GM10266 (cell line): ENCODE measurements at regions not wholly inside any gene's neighbourhood (a gene's known extent, or its start where the extent isn't known, plus 50 kb on each side); places are given as distances from the start of the nearest gene placed in this dataset.
"Not testable (repeated sequence)": the region's sequence is repeated elsewhere in the genome, so short reads cannot be mapped to it uniquely, and the experiment has no call there.

Source experiments
- DNase-seq: peaks from one replicate; pipeline ENCODE4 v3.0.0; 2012; ENCODE audit errors: extremely low spot score
- CTCF ChIP-seq: IDR thresholded peaks from 2 replicates; pipeline ENCODE4 v1.5.1; 2012; ENCODE audit warnings: mild to moderate bottlenecking, low read depth; ENCODE audit not compliant: control insufficient read depth, insufficient read depth; ENCODE audit errors: missing control alignments

- no peak for TF ChIP-seq CTCF
- DNase-seq, result no peak
These were observed 59.3 kb upstream of the MRTFB start for GRCh38 chr16:14011846-14012245.

DNA sequence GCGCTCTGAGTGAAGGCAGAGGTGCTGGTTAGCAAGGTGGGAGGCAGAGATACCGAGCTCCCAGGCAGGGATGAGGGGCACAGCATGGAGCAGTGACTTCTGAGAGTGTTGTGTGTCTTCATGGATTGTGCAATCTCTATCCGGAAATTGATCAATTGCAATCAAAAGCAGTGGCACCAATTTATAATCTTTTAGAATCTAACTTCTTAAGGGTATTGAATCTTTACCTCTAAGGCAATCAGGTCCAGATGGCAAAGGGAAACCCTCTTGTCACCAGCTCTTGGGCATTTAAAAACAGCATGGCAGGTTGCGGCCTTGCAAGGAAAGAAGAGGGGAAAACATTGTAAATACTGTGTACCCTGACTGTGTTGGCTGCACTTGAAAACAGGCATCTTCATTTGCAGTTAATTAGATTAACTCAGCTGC is 58.0 kb upstream of the MRTFB start:
- TF ChIP-seq CTCF, result no peak
- no peak for DNase-seq

GRCh38 chr16:14013571-14014283 is 57.4 kb upstream of the MRTFB start:
- TF ChIP-seq CTCF, result no peak
- DNase-seq, result no peak

DNA sequence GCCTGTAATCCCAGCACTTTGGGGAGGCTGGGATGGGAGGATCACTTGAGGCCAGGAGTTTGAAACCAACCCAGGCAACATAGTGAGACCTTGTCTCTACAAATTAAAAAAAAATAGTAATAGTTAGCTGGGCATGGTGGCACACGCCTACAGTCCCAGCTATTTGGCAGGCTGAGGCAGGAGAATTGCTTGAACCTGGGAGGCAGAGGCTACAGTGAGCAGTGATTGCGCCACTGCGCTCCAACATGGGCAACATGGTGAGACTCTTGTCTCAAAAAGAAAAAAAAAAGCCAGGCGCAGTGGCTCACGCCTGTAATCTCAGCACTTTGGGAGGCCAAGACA is 56.9 kb upstream of the MRTFB start:
- TF ChIP-seq CTCF, result no peak
- DNase-seq, result no peak

- TF ChIP-seq CTCF, result no peak
- no peak for DNase-seq
These were observed 56.1 kb upstream of the MRTFB start for GRCh38 chr16:14015033-14015432.

GRCh38 chr16:14015461-14015860 is 55.7 kb upstream of the MRTFB start:
- no peak for TF ChIP-seq CTCF
- DNase-seq, result no peak

DNA sequence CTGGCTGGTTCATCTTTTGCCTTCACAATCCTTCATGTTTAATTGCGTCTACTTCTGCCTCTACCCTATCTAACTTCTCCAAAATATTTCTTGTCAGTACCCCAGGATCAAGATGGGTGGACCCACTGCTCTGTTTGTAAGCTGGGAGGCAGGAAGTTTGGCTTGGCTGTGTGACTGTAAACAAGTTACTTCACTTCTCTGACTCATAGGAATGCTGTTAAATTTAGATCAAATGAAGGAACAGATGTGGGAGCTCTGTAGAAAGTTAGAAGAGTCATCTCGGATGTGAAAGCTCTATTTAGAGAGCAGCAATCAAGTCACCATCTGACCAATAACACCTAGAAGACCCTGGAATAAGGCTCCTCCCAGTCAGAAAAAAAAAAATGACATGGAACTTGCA is 55.2 kb upstream of the MRTFB start:
- no peak for TF ChIP-seq CTCF
- DNase-seq, result no peak

DNA sequence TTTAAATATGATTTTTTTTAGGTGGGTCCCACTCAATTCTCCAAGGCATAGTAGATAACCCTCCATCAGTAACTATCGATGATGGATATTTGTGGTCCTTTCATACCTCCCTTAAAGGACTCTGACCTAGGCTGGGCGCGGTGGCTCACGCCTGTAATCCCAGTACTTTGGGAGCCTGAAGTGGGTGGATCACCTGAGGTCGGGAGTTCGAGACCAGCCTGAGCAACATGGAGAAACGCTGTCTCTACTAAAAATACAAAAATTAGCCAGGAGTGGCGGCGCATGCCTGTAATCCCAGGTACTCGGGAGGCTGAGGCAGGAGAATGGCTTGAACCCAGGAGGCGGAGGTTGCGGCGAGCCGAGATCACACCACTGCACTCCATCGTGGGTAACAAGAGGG is 54.8 kb upstream of the MRTFB start:
- not testable (repeated sequence) for DNase-seq
